ENCODE measurements at regions not wholly inside any gene's neighbourhood (a gene's known extent, or its start where the extent isn't known, plus 50 kb on each side); places are given as distances from the start of the nearest gene placed in this dataset.

DNA sequence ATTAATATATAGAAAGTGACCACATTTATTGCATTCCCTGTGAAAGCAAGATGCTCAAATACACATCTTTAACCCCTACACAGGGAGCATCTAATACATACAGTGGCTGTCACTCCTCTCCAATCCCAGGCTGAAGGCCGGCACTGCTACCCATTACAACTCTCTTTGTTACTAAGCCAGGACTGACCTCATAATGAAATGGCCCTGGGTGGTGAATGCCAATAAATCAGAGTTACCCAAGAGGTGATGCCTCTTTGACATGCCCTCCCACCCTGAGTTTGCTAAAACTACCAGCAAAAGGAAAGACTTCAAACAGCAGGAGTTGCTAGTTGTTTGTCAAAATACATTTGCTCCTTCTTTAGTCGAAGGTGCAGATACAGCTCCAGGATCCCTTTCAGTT lies 214.2 kb downstream of the FOXA2 start:
- Histone ChIP-seq H4K20me1 (replicated peaks in 1 of 2; ENCODE audit: control insufficient read depth in 1 of 2, insufficient read depth in 2 of 2, low read length in 2 of 2) (peaks cover 0 to 2% of the 10 kb centered on the region in 2 experiments), H4K91ac (replicated peaks; ENCODE audit: insufficient read length, low read length) (no peak overlapping the region), H2BK12ac (ENCODE audit: low read depth, low read length) (no peak overlapping the region), H3K23me2 (ENCODE audit: low read depth, low read length) (peaks cover 2% of the 10 kb centered on the region; the same call in 1 of the 2 replicates), H3K9me3 (ENCODE audit: insufficient read depth in 2 of 2, low read depth in 1 of 2, low read length in 1 of 2) (no peaks in the 10 kb centered on the region), H3K4me1 (replicated peaks in 1 of 4; ENCODE audit: control insufficient read depth in 3 of 4, insufficient read depth in 4 of 4, low read length in 3 of 4) (peaks cover 0 to 8% (median 1%) of the 10 kb centered on the region in 4 experiments; a peak in 2 of 7 replicates), H3K79me1 (ENCODE audit: low read depth, low read length) (no peaks in the 10 kb centered on the region), H3K14ac (ENCODE audit: insufficient read length) (no peak overlapping the region), H4K5ac (ENCODE audit: insufficient read length, low read depth, low read length) (no peak overlapping the region), H2BK15ac (ENCODE audit: low read length) (no peak overlapping the region), H2BK120ac (replicated peaks; ENCODE audit: low read depth, low read length) (no peak overlapping the region), H3K4me3 (ENCODE audit: extremely low read depth in 1 of 4, insufficient read depth in 2 of 4, low read depth in 3 of 4, low read length in 4 of 4) (no peak overlapping the region), H3K23ac (ENCODE audit: insufficient read length) (no peak overlapping the region), H3K56ac (replicated peaks; ENCODE audit: insufficient read length, low read depth, low read length) (no peak overlapping the region), H2BK5ac (ENCODE audit: low read depth, low read length) (no peak overlapping the region), H2AFZ (ENCODE audit: low read length) (no peak overlapping the region), H2BK20ac (ENCODE audit: low read length) (no peak overlapping the region), H3K4me2 (ENCODE audit: insufficient read depth in 1 of 2, low read depth in 2 of 2, low read length in 2 of 2) (no peak overlapping the region), H3K27ac (ENCODE audit: low read depth, low read length) (no peak overlapping the region), H3K18ac (ENCODE audit: extremely low read depth, low read length) (no peak overlapping the region), H3K9ac (replicated peaks in 1 of 4; ENCODE audit: extremely low read depth in 1 of 4, low read depth in 3 of 4, low read length in 3 of 4) (no peak overlapping the region), H3K36me3 (ENCODE audit: control insufficient read depth in 2 of 4, insufficient read depth in 4 of 4, low read length in 3 of 4) (no peaks in the 10 kb centered on the region), H3K27me3 (replicated peaks in 1 of 4; ENCODE audit: control insufficient read depth in 3 of 4, extremely low read depth in 1 of 4, insufficient read depth in 3 of 4, low read length in 3 of 4) (peaks cover 0 to 10% (median 2%) of the 10 kb centered on the region in 4 experiments; a peak in 5 of 7 replicates), H4K8ac (ENCODE audit: extremely low read depth, insufficient read depth, low read length) (no peak overlapping the region), H3K4ac (replicated peaks; ENCODE audit: insufficient read length, low read depth, low read length) (no peak overlapping the region), H3K79me2 (ENCODE audit: control insufficient read depth in 1 of 2, insufficient read depth in 2 of 2, low read length in 2 of 2) (no peaks in the 10 kb centered on the region), H2AK5ac (ENCODE audit: low read depth, low read length) (no peak overlapping the region)
- DNase-seq (ENCODE audit: low read depth in 1 of 2, low spot score in 2 of 2) (no peak), FAIRE-seq (no peak)
- 86% methylated on average over 2 of the region's 2 CpGs; no CpG with 5 or more reads in 1 of the 2 experiments for WGBS, 2 experiments (ENCODE audit: extremely low coverage in 1 of 2, insufficient coverage in 1 of 2, insufficient read length in 1 of 2, insufficient replicate concordance in 2 of 2, low coverage in 1 of 2, low lambda C conversion rate in 2 of 2, missing lambda C conversion rate in 1 of 2)
- ChIA-PET CTCF (ENCODE audit: partially characterized antibody) (interaction anchor here (0.9 to 1.6 kb wide), 2 partner anchors 23 to 34 kb away, joined by 3 to 5 read pairs; no protein-coding TSS in a partner anchor), POLR2A (ENCODE audit: partially characterized antibody) (interaction anchor here (0.6 kb wide), 1 partner anchor 114 kb away, joined by 3 read pairs; no protein-coding TSS in a partner anchor)
- no peak for TF ChIP-seq SIX5 (IDR thresholded peaks at IDR 0.05; ENCODE audit: low read depth, low read length)
- no peak for TF ChIP-seq KDM4A (IDR thresholded peaks at IDR 0.05; ENCODE audit: low read depth, low read length, severe bottlenecking)
- TF ChIP-seq, protein P1, sequence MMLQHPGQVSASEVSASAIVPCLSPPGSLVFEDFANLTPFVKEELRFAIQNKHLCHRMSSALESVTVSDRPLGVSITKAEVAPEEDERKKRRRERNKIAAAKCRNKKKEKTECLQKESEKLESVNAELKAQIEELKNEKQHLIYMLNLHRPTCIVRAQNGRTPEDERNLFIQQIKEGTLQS (IDR thresholded peaks at IDR 0.05; ENCODE audit: insufficient read depth, low read depth, low read length): no peak
- no peak for TF ChIP-seq GTF2F1 (IDR thresholded peaks at IDR 0.05; ENCODE audit: borderline replicate concordance, low read depth, low read length)
- TF ChIP-seq TCF12 (IDR thresholded peaks at IDR 0.05; ENCODE audit: low read depth, low read length): no peak
- TF ChIP-seq RBBP5 (IDR thresholded peaks at IDR 0.05; ENCODE audit: borderline replicate concordance, low read depth, low read length): no peak
- TF ChIP-seq TEAD4 (IDR thresholded peaks at IDR 0.05; ENCODE audit: low read depth, low read length): no peak
- no peak for TF ChIP-seq SUZ12 (IDR thresholded peaks at IDR 0.05; ENCODE audit: low read length)
- TF ChIP-seq CHD1 (IDR thresholded peaks at IDR 0.05; ENCODE audit: low read depth, low read length): no peak
- no peak for TF ChIP-seq RNF2 (IDR thresholded peaks at IDR 0.05; ENCODE audit: borderline replicate concordance, low read depth, low read length, missing control alignments, poor library complexity, severe bottlenecking)
- TF ChIP-seq, protein P2, sequence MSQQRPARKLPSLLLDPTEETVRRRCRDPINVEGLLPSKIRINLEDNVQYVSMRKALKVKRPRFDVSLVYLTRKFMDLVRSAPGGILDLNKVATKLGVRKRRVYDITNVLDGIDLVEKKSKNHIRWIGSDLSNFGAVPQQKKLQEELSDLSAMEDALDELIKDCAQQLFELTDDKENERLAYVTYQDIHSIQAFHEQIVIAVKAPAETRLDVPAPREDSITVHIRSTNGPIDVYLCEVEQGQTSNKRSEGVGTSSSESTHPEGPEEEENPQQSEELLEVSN (IDR thresholded peaks at IDR 0.05): no peak
- TF ChIP-seq RAD21 (IDR thresholded peaks at IDR 0.05 in 1 of 2, conservative IDR thresholded peaks at IDR 0.05 in 1 of 2; ENCODE audit: low read depth in 2 of 2, low read length in 2 of 2): no peak

All from H1 (cell line).